T-cell (primary cell): ENCODE measurements at regions not wholly inside any gene's neighbourhood (a gene's known extent, or its start where the extent isn't known, plus 50 kb on each side); places are given as distances from the start of the nearest gene placed in this dataset.

Experiments used
- ATAC-seq, 4 experiments: fragments of 200-7000 bp in 3 of 4; fragments of 150-1000 bp in 1 of 4; cut with Tn5 transposase; replicated peaks in 1 of 4; 1 replicate in 3 of 4; 2 replicates in 1 of 4; pipeline ENCODE4 v1.10.0; 2021; ENCODE audit warnings: moderate library complexity in 3 of 4, mild to moderate bottlenecking in 2 of 4, moderate number of reproducible peaks in 1 of 4
- CTCF ChIA-PET, 2 donors: fragments of 300-600 bp; sonication (Branson Sonifier 250); formaldehyde crosslinking; loops; one replicate each; lab custom pipeline; 2022; ENCODE audit warnings: antibody characterized with exemption in 2 of 2; lab: Charles Lee
- POLR2A ChIA-PET, 2 donors: fragments of 300-600 bp; sonication (Branson Sonifier 250); formaldehyde crosslinking; loops; one replicate each; lab custom pipeline; 2022; ENCODE audit warnings: antibody characterized with exemption in 2 of 2; lab: Charles Lee
- DNase-seq, 35 experiments: peaks; one replicate each; pipeline versions ENCODE4 v3.0.0 to v3.0.0-alpha.2; 2013 to 2023
- H3K27ac ChIP-seq: one replicate; pipeline ENCODE4 v1.5.1; 2013; ENCODE audit warnings: low read length
- H3K27me3 ChIP-seq, 2 experiments: replicated peaks in 1 of 2; 1 replicate in 1 of 2; 2 replicates in 1 of 2; pipeline versions ENCODE4 v1.6.1 to v1.7.0; 2013; ENCODE audit warnings: low read length in 1 of 2, mixed read lengths in 1 of 2; ENCODE audit not compliant: control insufficient read depth in 2 of 2, insufficient read depth in 2 of 2; ENCODE audit errors: extremely low read depth in 1 of 2
- H3K36me3 ChIP-seq, 2 donors: 1 replicate in 1 of 2; 2 replicates in 1 of 2; pipeline versions ENCODE4 v1.6.1 to v1.7.0; 2013; ENCODE audit warnings: low read length in 1 of 2; ENCODE audit not compliant: control insufficient read depth in 2 of 2, insufficient read depth in 1 of 2; ENCODE audit errors: extremely low read depth in 1 of 2
- H3K4me1 ChIP-seq, 2 experiments: 1 replicate in 1 of 2; 2 replicates in 1 of 2; pipeline versions ENCODE4 v1.6.1 to v1.7.0; 2013; ENCODE audit warnings: low read length in 2 of 2, mixed read lengths in 1 of 2; ENCODE audit not compliant: insufficient read depth in 2 of 2, control insufficient read depth in 1 of 2; ENCODE audit errors: extremely low read depth in 1 of 2
- H3K4me3 ChIP-seq, 2 donors: 1 replicate in 1 of 2; 2 replicates in 1 of 2; pipeline versions ENCODE4 v1.5.1 to v1.7.0; 2013; ENCODE audit warnings: mild to moderate bottlenecking in 2 of 2, low read length in 1 of 2, moderate library complexity in 1 of 2; ENCODE audit not compliant: control insufficient read depth in 1 of 2; ENCODE audit errors: extremely low read depth in 1 of 2
- H3K9me3 ChIP-seq: 2 replicates; pipeline ENCODE4 v1.7.0; 2013
- H3K27ac Mint-ChIP-seq, 2 donors: one replicate each; pipeline ENCODE4 v1.8.0; 2020 to 2021; ENCODE audit warnings: mild to moderate bottlenecking in 2 of 2, mixed read lengths in 2 of 2
- H3K27me3 Mint-ChIP-seq, 2 donors: one replicate each; pipeline ENCODE4 v1.8.0; 2021 to 2022; ENCODE audit warnings: mixed read lengths in 2 of 2
- H3K36me3 Mint-ChIP-seq: one replicate; pipeline ENCODE4 v1.8.0; 2021; ENCODE audit warnings: mixed read lengths
- H3K4me1 Mint-ChIP-seq, 3 donors: one replicate each; pipeline ENCODE4 v1.8.0; 2020 to 2022; ENCODE audit warnings: mixed read lengths in 3 of 3, mild to moderate bottlenecking in 1 of 3
- H3K4me3 Mint-ChIP-seq, 3 donors: one replicate each; pipeline ENCODE4 v1.8.0; 2020 to 2022; ENCODE audit warnings: mild to moderate bottlenecking in 3 of 3, mixed read lengths in 3 of 3, moderate library complexity in 3 of 3
- H3K9me3 Mint-ChIP-seq, 3 donors: one replicate each; pipeline ENCODE4 v1.8.0; 2020 to 2022; ENCODE audit warnings: mixed read lengths in 3 of 3
- WGBS: methylation state at CpG from one replicate; pipeline ENCODE4 v1.1.5; 2013; ENCODE audit warnings: missing lambda C conversion rate; ENCODE audit not compliant: insufficient coverage; 5-methylcytosine and 5-hydroxymethylcytosine counted together

DNA sequence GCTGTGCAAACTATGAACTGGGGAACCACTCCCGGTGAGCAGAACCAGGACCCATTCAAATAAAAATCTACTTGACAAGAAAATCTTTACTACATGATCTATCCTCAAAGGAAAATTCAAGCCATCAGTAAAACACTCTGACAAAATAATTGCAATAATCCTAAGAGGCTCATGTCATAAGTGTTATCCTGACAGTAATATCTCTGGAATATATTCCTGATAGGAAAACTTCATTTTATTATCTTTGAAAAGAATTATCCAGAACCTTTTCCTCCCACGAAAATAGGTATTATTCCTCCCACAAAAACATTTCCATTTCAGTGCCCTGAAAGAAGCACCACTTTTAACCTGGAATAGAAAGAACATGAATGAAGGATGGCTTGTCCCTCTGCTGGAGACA is 357.7 kb upstream of the PCDH7 start:
- ATAC-seq (no peak), DNase-seq (no peak)
- H3K9me3 Mint-ChIP-seq = peaks cover 13 to 18% (median 17%) of the 10 kb centered on the region in 3 donors
- H3K36me3 Mint-ChIP-seq = no peaks in the 10 kb centered on the region
- Histone ChIP-seq H3K27ac (no peak overlapping the region), H3K4me1 (no peaks in the 10 kb centered on the region), H3K27me3 (no peaks in the 10 kb centered on the region), H3K36me3 (no peaks in the 10 kb centered on the region), H3K9me3 (no peaks in the 10 kb centered on the region), H3K4me3 (no peak overlapping the region)
- no peak overlapping the region for H3K27ac Mint-ChIP-seq
- POLR2A ChIA-PET = no interaction called here
- H3K27me3 Mint-ChIP-seq = no peaks in the 10 kb centered on the region
- H3K4me3 Mint-ChIP-seq = no peak overlapping the region
- CTCF ChIA-PET = no interaction called here
- 100% methylated on average over 1 of the region's 2 CpGs for WGBS
- H3K4me1 Mint-ChIP-seq = no peaks in the 10 kb centered on the region

DNA sequence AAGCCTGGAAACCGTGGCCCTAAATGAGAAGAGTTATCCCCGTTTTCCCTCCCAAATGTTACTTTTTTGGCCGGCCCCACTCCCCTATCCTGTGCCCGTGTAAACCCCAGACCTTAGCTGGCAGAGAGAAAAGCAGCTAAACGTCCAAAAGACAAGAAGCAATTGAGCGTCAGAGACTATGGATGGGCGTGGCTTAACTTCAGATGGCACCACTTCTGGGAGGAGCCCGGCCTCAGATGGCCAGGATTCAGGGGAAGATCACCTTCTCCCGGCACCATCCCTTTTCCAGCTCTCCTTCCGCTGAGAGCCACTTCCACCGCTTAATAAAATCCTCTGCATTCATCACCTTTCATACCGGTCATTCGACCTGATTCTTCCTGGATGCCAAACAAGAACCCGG is 350.1 kb upstream of the PCDH7 start:
- ATAC-seq = no peak
- no peak overlapping the region for H3K4me3 ChIP-seq
- peaks cover 7 to 24% (median 17%) of the 10 kb centered on the region in 3 donors for H3K9me3 Mint-ChIP-seq
- no peaks in the 10 kb centered on the region for H3K4me1 Mint-ChIP-seq
- ChIA-PET POLR2A (no interaction called here), CTCF (no interaction called here)
- H3K27me3 ChIP-seq = no peaks in the 10 kb centered on the region
- H3K36me3 ChIP-seq = no peaks in the 10 kb centered on the region
- H3K4me1 ChIP-seq = no peaks in the 10 kb centered on the region
- no peak overlapping the region for H3K27ac Mint-ChIP-seq
- no peak overlapping the region for H3K27ac ChIP-seq
- WGBS = 67% methylated on average over 10 of the region's 14 CpGs
- no peaks in the 10 kb centered on the region for H3K36me3 Mint-ChIP-seq
- H3K4me3 Mint-ChIP-seq = no peak overlapping the region
- no peaks in the 10 kb centered on the region for H3K27me3 Mint-ChIP-seq
- DNase-seq = no peak
- no peaks in the 10 kb centered on the region for H3K9me3 ChIP-seq

DNA sequence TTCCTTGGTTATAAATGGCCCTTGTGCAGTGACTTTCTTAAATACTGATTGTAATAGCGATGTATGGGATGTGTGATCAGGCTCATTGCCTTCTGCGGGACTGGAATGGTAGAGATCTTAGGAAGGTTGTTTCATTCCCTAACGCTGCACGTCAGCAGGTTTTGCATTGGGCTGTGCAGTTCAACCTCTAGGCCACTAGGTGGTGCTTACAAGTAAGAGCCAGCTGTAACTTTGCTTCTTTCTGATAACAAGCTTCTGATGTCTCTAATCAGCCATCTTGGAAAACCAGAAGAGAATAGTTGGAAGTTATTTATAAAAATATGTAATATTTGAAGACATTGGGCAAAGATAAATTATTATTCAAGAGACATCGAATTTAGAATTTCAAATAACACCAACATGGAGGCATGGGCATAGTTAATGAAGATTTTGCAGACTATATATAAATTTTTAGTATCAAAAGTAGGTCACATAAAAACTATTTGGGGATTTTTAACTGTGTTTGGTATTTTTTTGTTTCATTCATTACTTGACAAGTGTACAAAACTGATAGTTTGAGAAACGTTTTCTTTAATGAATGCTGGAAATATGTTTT is 339.7 kb upstream of the PCDH7 start:
- H3K36me3 ChIP-seq = no peaks in the 10 kb centered on the region
- WGBS = 55% methylated on average over 3 of the region's 6 CpGs
- H3K27me3 ChIP-seq = no peaks in the 10 kb centered on the region
- Mint-ChIP-seq H3K4me3 (no peak overlapping the region), H3K27me3 (no peaks in the 10 kb centered on the region), H3K36me3 (no peaks in the 10 kb centered on the region), H3K9me3 (peaks cover 1 to 18% (median 16%) of the 10 kb centered on the region in 3 donors), H3K27ac (no peak overlapping the region), H3K4me1 (no peaks in the 10 kb centered on the region)
- no peak overlapping the region for H3K4me3 ChIP-seq
- no peak overlapping the region for H3K27ac ChIP-seq
- ChIA-PET CTCF (no interaction called here), POLR2A (no interaction called here)
- ATAC-seq (no peak), DNase-seq (no peak)
- H3K9me3 ChIP-seq = no peaks in the 10 kb centered on the region
- no peaks in the 10 kb centered on the region for H3K4me1 ChIP-seq

DNA sequence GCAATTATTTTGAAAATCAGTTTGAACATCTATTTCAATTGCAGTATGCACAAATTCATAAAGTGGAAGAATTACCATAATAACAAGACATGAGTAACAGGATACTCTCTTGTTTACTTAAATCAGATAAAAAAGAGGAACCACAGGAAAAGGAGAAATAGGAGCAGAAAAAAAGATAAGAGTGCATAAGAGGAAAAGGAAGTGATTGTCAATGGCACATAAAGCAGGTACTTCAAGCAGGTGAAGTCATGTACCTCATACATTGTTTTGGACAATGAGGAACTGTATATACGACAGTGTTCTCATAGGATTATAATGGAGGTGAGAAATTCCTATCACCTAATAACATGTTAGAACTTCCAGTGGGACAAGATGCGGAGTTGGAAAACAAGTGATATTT is 334.5 kb upstream of the PCDH7 start:
- no peaks in the 10 kb centered on the region for H3K27me3 Mint-ChIP-seq
- H3K4me1 ChIP-seq = no peaks in the 10 kb centered on the region
- DNase-seq (no peak), ATAC-seq (no peak)
- no peaks in the 10 kb centered on the region for H3K36me3 Mint-ChIP-seq
- no peaks in the 10 kb centered on the region for H3K27me3 ChIP-seq
- ChIA-PET POLR2A (no interaction called here), CTCF (no interaction called here)
- no peak overlapping the region for H3K4me3 Mint-ChIP-seq
- H3K36me3 ChIP-seq = no peaks in the 10 kb centered on the region
- no peaks in the 10 kb centered on the region for H3K4me1 Mint-ChIP-seq
- no peak overlapping the region for H3K27ac Mint-ChIP-seq
- peaks cover 4 to 16% (median 12%) of the 10 kb centered on the region in 3 donors for H3K9me3 Mint-ChIP-seq
- H3K9me3 ChIP-seq = no peaks in the 10 kb centered on the region
- H3K4me3 ChIP-seq = no peak overlapping the region
- H3K27ac ChIP-seq = no peak overlapping the region
- WGBS = no CpG with 5 or more reads among the region's 2 CpGs

DNA sequence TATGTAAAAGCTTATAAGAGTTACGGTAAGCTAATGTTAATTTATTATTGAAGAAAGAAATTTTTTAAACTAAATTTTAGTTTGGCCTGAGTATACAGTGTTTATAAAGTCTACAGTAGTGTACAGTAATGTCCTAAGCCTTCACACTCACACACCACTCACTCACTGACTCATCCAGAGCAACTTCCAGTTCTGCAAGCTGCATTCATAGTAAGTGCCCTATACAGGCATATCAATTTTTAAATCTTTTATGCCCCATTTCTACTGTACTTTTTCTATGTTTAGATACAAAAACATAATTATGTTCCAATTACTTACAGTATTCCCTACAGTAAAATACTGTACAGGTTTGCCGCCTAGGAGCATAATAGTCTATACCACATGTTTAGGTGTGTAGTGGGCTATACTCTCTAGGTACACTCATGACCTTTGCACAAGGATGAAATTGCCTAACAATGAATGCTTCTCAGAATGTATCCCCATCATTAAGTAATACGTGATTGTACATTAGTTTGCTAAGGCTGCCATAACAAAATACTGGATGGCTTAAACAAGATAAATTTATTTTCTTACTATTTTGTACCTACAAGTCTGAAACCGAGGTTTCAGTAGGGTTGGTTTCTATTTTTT is 333.8 kb upstream of the PCDH7 start:
- Histone ChIP-seq H3K36me3 (no peaks in the 10 kb centered on the region), H3K27me3 (no peaks in the 10 kb centered on the region), H3K4me3 (no peak overlapping the region), H3K4me1 (no peaks in the 10 kb centered on the region), H3K27ac (no peak overlapping the region), H3K9me3 (no peaks in the 10 kb centered on the region)
- Mint-ChIP-seq H3K4me3 (no peak overlapping the region), H3K27ac (no peak overlapping the region), H3K9me3 (peaks cover 4 to 16% (median 15%) of the 10 kb centered on the region in 3 donors), H3K36me3 (no peaks in the 10 kb centered on the region), H3K4me1 (no peaks in the 10 kb centered on the region), H3K27me3 (no peaks in the 10 kb centered on the region)
- POLR2A ChIA-PET = no interaction called here
- DNase-seq (no peak), ATAC-seq (no peak)
- CTCF ChIA-PET = no interaction called here
- no CpG with 5 or more reads among the region's 4 CpGs for WGBS

DNA sequence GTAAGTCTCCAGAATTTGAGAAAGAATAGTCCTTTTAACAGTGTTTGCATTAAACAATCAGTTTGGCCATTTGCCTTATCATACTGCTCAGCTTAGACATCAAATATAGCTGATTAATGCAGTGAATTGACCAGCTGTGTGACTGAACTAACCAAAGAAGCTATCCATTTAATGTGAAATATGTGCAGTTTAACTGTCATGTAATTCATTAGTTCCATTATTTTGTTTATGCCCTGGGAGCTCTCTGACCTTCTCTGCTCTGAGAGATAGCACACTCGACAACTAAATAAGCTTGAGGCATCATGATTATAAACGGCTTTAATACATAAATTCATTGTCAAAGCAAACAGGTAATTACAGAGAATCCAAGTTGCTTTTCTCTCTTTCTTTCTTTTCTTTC is 324.3 kb upstream of the PCDH7 start:
- no peak for ATAC-seq
- Mint-ChIP-seq H3K9me3 (peaks cover 12 to 28% (median 21%) of the 10 kb centered on the region in 3 donors), H3K4me3 (no peak overlapping the region), H3K27ac (no peak overlapping the region), H3K4me1 (no peaks in the 10 kb centered on the region), H3K36me3 (no peaks in the 10 kb centered on the region), H3K27me3 (no peaks in the 10 kb centered on the region)
- Histone ChIP-seq H3K27ac (no peak overlapping the region), H3K27me3 (no peaks in the 10 kb centered on the region), H3K4me3 (no peak overlapping the region), H3K4me1 (no peaks in the 10 kb centered on the region), H3K36me3 (no peaks in the 10 kb centered on the region), H3K9me3 (peaks cover 4% of the 10 kb centered on the region)
- no peak for DNase-seq
- POLR2A ChIA-PET = no interaction called here
- no CpG with 5 or more reads among the region's 2 CpGs for WGBS
- CTCF ChIA-PET = interaction anchor here in 1 of 2 donors (0.6 kb wide), 1 partner anchor 181 kb away, joined by 3 read pairs; no protein-coding TSS in a partner anchor
